Lower leg skin (tissue), 3 donors: ENCODE measurements at regions not wholly inside any gene's neighbourhood (a gene's known extent, or its start where the extent isn't known, plus 50 kb on each side); places are given as distances from the start of the nearest gene placed in this dataset.

Source experiments
- POLR2A ChIP-seq, 2 donors: fragments of 450-650 bp; IDR thresholded peaks; one replicate each; pipeline ENCODE4 v1.6.1; 2016 to 2017; ENCODE audit warnings: antibody characterized with exemption in 2 of 2, mild to moderate bottlenecking in 1 of 2, moderate library complexity in 1 of 2
- TF ChIP-seq, protein P1 (sequence below), 3 donors: fragments of 450-650 bp; IDR thresholded peaks; one replicate each; pipeline ENCODE4 v1.5.1; 2016; ENCODE audit warnings: antibody characterized with exemption in 3 of 3, mild to moderate bottlenecking in 3 of 3, moderate library complexity in 2 of 3

DNA sequence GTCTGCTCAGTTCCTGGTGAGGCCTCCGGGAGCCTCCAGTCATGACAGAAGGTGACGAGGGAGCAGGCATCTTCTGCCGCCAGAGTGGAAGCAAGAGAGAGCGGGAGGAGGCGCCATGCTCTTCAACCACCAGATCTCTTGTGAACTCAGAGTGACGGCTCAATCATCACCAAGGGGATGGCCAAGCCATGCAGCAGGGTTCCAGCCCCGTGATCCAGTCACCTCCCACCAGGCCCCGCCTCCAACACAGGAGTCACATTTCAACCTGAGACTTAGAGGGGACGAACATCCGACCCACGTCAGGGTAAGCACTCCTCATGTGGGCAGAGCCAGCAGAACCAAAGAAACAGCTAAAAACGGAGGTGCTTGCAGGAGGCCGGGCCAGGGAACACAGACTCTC is 1470.5 kb downstream of the BRD1 start:
- no peak for TF ChIP-seq POLR2A (IDR thresholded peaks at IDR 0.05)
- TF ChIP-seq, protein P1, sequence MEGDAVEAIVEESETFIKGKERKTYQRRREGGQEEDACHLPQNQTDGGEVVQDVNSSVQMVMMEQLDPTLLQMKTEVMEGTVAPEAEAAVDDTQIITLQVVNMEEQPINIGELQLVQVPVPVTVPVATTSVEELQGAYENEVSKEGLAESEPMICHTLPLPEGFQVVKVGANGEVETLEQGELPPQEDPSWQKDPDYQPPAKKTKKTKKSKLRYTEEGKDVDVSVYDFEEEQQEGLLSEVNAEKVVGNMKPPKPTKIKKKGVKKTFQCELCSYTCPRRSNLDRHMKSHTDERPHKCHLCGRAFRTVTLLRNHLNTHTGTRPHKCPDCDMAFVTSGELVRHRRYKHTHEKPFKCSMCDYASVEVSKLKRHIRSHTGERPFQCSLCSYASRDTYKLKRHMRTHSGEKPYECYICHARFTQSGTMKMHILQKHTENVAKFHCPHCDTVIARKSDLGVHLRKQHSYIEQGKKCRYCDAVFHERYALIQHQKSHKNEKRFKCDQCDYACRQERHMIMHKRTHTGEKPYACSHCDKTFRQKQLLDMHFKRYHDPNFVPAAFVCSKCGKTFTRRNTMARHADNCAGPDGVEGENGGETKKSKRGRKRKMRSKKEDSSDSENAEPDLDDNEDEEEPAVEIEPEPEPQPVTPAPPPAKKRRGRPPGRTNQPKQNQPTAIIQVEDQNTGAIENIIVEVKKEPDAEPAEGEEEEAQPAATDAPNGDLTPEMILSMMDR (IDR thresholded peaks at IDR 0.05) = no peak
